Cardiac muscle cell (in vitro differentiated cells and primary cell): ENCODE measurements at regions not wholly inside any gene's neighbourhood (a gene's known extent, or its start where the extent isn't known, plus 50 kb on each side); places are given as distances from the start of the nearest gene placed in this dataset.

ENCODE experiments used
- DNase-seq, 2 donors: peaks; one replicate each; pipeline versions ENCODE4 v3.0.0 to v3.0.0-alpha.2; 2010 to 2017; ENCODE audit warnings: low read depth in 1 of 2, low spot score in 1 of 2
- H3K27ac ChIP-seq: fragments of 200-600 bp; sonication (generic); 2 replicates; pipeline ENCODE4 v1.5.1; 2016
- H3K27me3 ChIP-seq: fragments of 200-600 bp; sonication (generic); 2 replicates; pipeline ENCODE4 v1.6.0; 2016; ENCODE audit warnings: control low read depth
- H3K36me3 ChIP-seq: fragments of 200-600 bp; sonication (generic); 2 replicates; pipeline ENCODE4 v1.5.1; 2016; ENCODE audit warnings: control low read depth
- H3K4me1 ChIP-seq: fragments of 200-600 bp; sonication (generic); 2 replicates; pipeline ENCODE4 v1.8.1; 2017; ENCODE audit warnings: low read depth, mild to moderate bottlenecking, mixed run types
- H3K4me3 ChIP-seq: fragments of 200-600 bp; sonication (generic); 2 replicates; pipeline ENCODE4 v1.5.1; 2016; ENCODE audit warnings: mild to moderate bottlenecking
- H3K9me3 ChIP-seq: fragments of 200-600 bp; sonication (generic); 2 replicates; pipeline ENCODE4 v1.5.1; 2017; ENCODE audit warnings: low read depth, mild to moderate bottlenecking, control low read depth
- TF ChIP-seq, protein P1 (sequence below): IDR thresholded peaks from 2 replicates; pipeline ENCODE4 v1.5.1; 2012; ENCODE audit warnings: low read depth, mild to moderate bottlenecking, low read length

DNA sequence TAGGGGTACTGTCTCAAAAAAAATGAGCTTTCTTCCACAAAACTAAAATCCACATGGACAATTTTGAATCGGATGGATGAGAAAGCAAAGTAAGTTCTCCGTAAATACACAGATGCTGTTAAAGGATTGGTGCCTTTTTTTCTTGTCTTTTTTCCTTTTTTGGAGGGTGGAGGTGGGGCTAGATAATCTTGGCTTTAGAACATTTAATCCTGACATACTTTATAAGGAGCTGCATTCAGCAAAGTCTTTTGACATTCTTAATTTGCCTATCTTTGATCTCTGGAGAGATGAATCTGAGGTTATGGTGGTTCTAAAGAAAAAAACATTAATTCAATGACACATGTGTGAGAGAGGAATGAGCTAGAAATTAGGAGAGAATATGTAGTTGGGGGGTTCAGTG is 312.3 kb upstream of the KCNJ16 start:
- no peaks in the 10 kb centered on the region for H3K9me3 ChIP-seq
- no peak for DNase-seq
- no peaks in the 10 kb centered on the region for H3K4me1 ChIP-seq
- no peaks in the 10 kb centered on the region for H3K36me3 ChIP-seq
- no peak overlapping the region for H3K27ac ChIP-seq
- H3K4me3 ChIP-seq = no peak overlapping the region
- TF ChIP-seq, protein P1, sequence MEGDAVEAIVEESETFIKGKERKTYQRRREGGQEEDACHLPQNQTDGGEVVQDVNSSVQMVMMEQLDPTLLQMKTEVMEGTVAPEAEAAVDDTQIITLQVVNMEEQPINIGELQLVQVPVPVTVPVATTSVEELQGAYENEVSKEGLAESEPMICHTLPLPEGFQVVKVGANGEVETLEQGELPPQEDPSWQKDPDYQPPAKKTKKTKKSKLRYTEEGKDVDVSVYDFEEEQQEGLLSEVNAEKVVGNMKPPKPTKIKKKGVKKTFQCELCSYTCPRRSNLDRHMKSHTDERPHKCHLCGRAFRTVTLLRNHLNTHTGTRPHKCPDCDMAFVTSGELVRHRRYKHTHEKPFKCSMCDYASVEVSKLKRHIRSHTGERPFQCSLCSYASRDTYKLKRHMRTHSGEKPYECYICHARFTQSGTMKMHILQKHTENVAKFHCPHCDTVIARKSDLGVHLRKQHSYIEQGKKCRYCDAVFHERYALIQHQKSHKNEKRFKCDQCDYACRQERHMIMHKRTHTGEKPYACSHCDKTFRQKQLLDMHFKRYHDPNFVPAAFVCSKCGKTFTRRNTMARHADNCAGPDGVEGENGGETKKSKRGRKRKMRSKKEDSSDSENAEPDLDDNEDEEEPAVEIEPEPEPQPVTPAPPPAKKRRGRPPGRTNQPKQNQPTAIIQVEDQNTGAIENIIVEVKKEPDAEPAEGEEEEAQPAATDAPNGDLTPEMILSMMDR = no peak
- H3K27me3 ChIP-seq = no peaks in the 10 kb centered on the region

DNA sequence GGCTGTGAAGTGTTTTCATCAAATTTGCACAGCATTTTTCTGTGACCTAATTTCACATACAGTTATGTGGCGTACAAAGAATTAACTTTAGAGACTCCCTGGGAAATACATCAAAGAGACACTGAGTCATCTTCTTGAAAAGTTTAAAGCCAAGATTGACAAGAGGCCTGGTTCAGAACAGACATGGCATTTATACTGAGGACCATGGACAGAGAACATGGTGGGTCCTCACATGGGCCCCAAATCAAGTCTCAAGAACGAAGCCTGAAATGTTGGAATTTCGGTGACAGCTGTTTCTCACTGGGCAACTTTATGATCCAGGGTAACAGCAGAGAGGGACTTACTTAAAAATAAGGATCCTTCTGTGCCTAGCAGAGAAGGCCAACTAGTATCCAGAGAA is 311.5 kb upstream of the KCNJ16 start:
- no peaks in the 10 kb centered on the region for H3K27me3 ChIP-seq
- TF ChIP-seq, protein P1 = no peak
- H3K9me3 ChIP-seq = no peaks in the 10 kb centered on the region
- peak; percentile 10 to 29 for DNase-seq
- H3K4me1 ChIP-seq = no peaks in the 10 kb centered on the region
- no peaks in the 10 kb centered on the region for H3K36me3 ChIP-seq
- H3K4me3 ChIP-seq = no peak overlapping the region
- H3K27ac ChIP-seq = no peak overlapping the region

DNA sequence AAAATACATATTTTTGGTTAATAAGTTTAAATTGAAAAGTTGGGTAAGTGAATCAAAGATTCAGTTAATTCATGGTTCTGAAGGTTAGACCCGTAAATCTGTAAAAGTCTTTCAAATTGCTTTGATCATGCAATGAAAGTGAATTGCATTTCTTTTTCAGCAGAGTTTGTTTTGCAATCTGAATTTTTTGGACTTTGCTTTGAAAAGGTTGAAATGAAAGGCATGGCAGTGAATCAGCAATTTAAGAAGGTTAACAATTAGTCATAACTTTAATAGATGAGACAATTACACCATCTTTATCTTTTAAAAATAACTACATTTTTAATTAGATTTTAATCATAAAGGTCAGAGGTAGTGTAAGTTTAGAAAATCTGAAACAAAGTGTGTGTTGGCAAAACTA is 310.9 kb upstream of the KCNJ16 start:
- Histone ChIP-seq H3K9me3 (no peaks in the 10 kb centered on the region), H3K4me1 (no peaks in the 10 kb centered on the region), H3K4me3 (no peak overlapping the region), H3K36me3 (no peaks in the 10 kb centered on the region), H3K27me3 (peaks cover 3% of the 10 kb centered on the region), H3K27ac (no peak overlapping the region)
- DNase-seq = peak in 1 of 2 donors; percentile 10
- TF ChIP-seq, protein P1 = no peak

DNA sequence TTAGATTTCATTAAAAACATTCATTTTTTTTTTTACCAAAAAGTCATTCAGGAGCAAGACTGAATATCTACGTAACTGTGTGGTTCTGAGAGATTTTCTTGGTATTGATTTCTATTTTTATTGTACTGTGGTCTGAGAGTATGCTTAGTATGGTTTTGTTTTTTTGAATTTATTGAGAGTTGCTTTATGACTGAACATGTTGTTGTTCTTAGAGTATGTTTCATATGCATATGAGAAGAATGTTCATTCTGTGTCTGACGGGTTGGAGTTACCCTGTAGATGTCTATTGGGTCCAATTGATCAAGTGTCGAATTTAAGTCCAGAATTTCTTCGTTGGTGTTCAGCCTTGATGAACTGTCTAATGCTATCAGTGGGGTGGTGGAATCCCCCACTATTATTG is 306.0 kb upstream of the KCNJ16 start:
- TF ChIP-seq, protein P1 = no peak
- DNase-seq = no peak
- H3K9me3 ChIP-seq = no peaks in the 10 kb centered on the region

DNA sequence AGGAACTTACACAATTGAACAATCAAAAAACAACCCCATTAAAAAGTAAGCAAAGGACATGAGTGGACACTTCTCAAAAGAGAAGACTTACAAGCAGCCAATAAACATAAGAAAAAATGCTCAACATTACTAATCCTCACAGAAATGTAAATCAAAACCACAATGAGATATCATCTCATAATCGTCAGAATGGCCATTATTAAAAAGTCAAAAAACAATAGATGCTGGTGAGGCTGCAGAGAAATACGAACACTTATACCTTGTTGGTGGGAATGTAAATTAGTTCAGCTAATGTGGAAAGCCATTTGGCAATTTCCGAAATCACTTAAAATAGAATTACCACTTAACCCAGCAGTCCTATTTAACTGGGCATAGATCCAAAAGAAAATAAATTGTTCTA is 301.9 kb upstream of the KCNJ16 start:
- Histone ChIP-seq H3K4me1 (no peaks in the 10 kb centered on the region), H3K9me3 (no peaks in the 10 kb centered on the region), H3K27me3 (peaks cover 3% of the 10 kb centered on the region), H3K27ac (no peak overlapping the region), H3K36me3 (no peaks in the 10 kb centered on the region), H3K4me3 (no peak overlapping the region)
- no peak for DNase-seq
- TF ChIP-seq, protein P1 = no peak

More for the DNA sequence above, 306.0 kb upstream of the KCNJ16 start:
- H3K36me3 ChIP-seq = no peaks in the 10 kb centered on the region
- peaks cover 3% of the 10 kb centered on the region for H3K27me3 ChIP-seq
- no peaks in the 10 kb centered on the region for H3K4me1 ChIP-seq
- no peak overlapping the region for H3K27ac ChIP-seq
- H3K4me3 ChIP-seq = no peak overlapping the region
